Peyer's patch (tissue), 4 donors: ENCODE measurements at regions not wholly inside any gene's neighbourhood (a gene's known extent, or its start where the extent isn't known, plus 50 kb on each side); places are given as distances from the start of the nearest gene placed in this dataset.

Experiments used
- POLR2A ChIP-seq, 2 donors: fragments of 450-650 bp; IDR thresholded peaks; one replicate each; pipeline ENCODE4 v1.5.1; 2017; ENCODE audit warnings: antibody characterized with exemption in 2 of 2, mild to moderate bottlenecking in 2 of 2, moderate library complexity in 2 of 2
- TF ChIP-seq, protein P1 (sequence below), 6 experiments: fragments of 450-650 bp in 4 of 6; fragments of 200-600 bp in 2 of 6; sonication (generic) in 1 of 6; IDR thresholded peaks; one replicate each; pipeline ENCODE4 v1.5.1; 2017 to 2019; ENCODE audit warnings: antibody characterized with exemption in 6 of 6, mild to moderate bottlenecking in 3 of 6, moderate library complexity in 1 of 6

GRCh38 chr2:2660789-2661355, 329.8 kb upstream of the MYT1L start:
- TF ChIP-seq, protein P1, sequence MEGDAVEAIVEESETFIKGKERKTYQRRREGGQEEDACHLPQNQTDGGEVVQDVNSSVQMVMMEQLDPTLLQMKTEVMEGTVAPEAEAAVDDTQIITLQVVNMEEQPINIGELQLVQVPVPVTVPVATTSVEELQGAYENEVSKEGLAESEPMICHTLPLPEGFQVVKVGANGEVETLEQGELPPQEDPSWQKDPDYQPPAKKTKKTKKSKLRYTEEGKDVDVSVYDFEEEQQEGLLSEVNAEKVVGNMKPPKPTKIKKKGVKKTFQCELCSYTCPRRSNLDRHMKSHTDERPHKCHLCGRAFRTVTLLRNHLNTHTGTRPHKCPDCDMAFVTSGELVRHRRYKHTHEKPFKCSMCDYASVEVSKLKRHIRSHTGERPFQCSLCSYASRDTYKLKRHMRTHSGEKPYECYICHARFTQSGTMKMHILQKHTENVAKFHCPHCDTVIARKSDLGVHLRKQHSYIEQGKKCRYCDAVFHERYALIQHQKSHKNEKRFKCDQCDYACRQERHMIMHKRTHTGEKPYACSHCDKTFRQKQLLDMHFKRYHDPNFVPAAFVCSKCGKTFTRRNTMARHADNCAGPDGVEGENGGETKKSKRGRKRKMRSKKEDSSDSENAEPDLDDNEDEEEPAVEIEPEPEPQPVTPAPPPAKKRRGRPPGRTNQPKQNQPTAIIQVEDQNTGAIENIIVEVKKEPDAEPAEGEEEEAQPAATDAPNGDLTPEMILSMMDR (IDR thresholded peaks at IDR 0.05), result no peak
- TF ChIP-seq POLR2A (IDR thresholded peaks at IDR 0.05), result no peak
